Type B pancreatic cell (in vitro differentiated cells): ENCODE measurements at regions not wholly inside any gene's neighbourhood (a gene's known extent, or its start where the extent isn't known, plus 50 kb on each side); places are given as distances from the start of the nearest gene placed in this dataset.

Experiments
- DNase-seq: peaks from one replicate; pipeline ENCODE4 v3.0.0; 2021; ENCODE audit warnings: mixed read lengths; ENCODE audit not compliant: unreplicated experiment; ENCODE audit errors: extremely low spot score
- H3K27ac Mint-ChIP-seq: 2 replicates; pipeline ENCODE4 v1.8.0; 2021; ENCODE audit warnings: mild to moderate bottlenecking, mixed read lengths
- H3K27me3 Mint-ChIP-seq: 2 replicates; pipeline ENCODE4 v1.8.0; 2021; ENCODE audit warnings: mixed read lengths
- H3K36me3 Mint-ChIP-seq: 2 replicates; pipeline ENCODE4 v1.8.0; 2021; ENCODE audit warnings: mixed read lengths
- H3K4me1 Mint-ChIP-seq: one replicate; pipeline ENCODE4 v1.8.0; 2021; ENCODE audit warnings: mixed read lengths; ENCODE audit not compliant: unreplicated experiment
- H3K4me3 Mint-ChIP-seq: 2 replicates; pipeline ENCODE4 v1.8.0; 2021; ENCODE audit warnings: mild to moderate bottlenecking, mixed read lengths
- H3K9me3 Mint-ChIP-seq: 2 replicates; pipeline ENCODE4 v1.8.0; 2021; ENCODE audit warnings: mixed read lengths
- CTCF ChIP-seq: fragments of 200-600 bp; sonication (generic); conservative IDR thresholded peaks from 2 replicates; pipeline ENCODE4 v1.5.0; 2021; ENCODE audit warnings: antibody characterized with exemption, mild to moderate bottlenecking

GRCh38 chr3:63048367-63049326, 173.4 kb upstream of the CADPS start:
- Mint-ChIP-seq H3K27me3 (peaks cover 4% of the 10 kb centered on the region), H3K4me3 (no peak overlapping the region), H3K4me1 (peaks cover 6% of the 10 kb centered on the region), H3K36me3 (no peaks in the 10 kb centered on the region), H3K27ac (no peak overlapping the region), H3K9me3 (peaks cover 5% of the 10 kb centered on the region)
- DNase-seq = no peak
- no peak for TF ChIP-seq CTCF

GRCh38 chr3:63050548-63051177, 175.4 kb upstream of the CADPS start:
- Mint-ChIP-seq H3K36me3 (no peaks in the 10 kb centered on the region), H3K27ac (no peak overlapping the region), H3K4me3 (no peak overlapping the region), H3K9me3 (no peaks in the 10 kb centered on the region), H3K4me1 (peaks cover 6% of the 10 kb centered on the region), H3K27me3 (peaks cover 4% of the 10 kb centered on the region)
- no peak for DNase-seq
- no peak for TF ChIP-seq CTCF

GRCh38 chr3:63051920-63052319, 176.7 kb upstream of the CADPS start:
- no peak overlapping the region for H3K4me3 Mint-ChIP-seq
- DNase-seq = no peak
- peaks cover 7% of the 10 kb centered on the region for H3K27me3 Mint-ChIP-seq
- H3K4me1 Mint-ChIP-seq = peaks cover 6% of the 10 kb centered on the region
- H3K27ac Mint-ChIP-seq = no peak overlapping the region
- no peak for TF ChIP-seq CTCF
- H3K9me3 Mint-ChIP-seq = no peaks in the 10 kb centered on the region
- H3K36me3 Mint-ChIP-seq = no peaks in the 10 kb centered on the region

- peaks cover 3% of the 10 kb centered on the region for H3K4me1 Mint-ChIP-seq
- no peak for DNase-seq
- TF ChIP-seq CTCF = no peak
- H3K4me3 Mint-ChIP-seq = no peak overlapping the region
- H3K27me3 Mint-ChIP-seq = peaks cover 12% of the 10 kb centered on the region
- H3K36me3 Mint-ChIP-seq = no peaks in the 10 kb centered on the region
- no peaks in the 10 kb centered on the region for H3K9me3 Mint-ChIP-seq
- no peak overlapping the region for H3K27ac Mint-ChIP-seq
Measured at GRCh38 chr3:63056932-63057331, 181.7 kb upstream of the CADPS start.

- Mint-ChIP-seq H3K36me3 (no peaks in the 10 kb centered on the region), H3K4me3 (no peak overlapping the region), H3K4me1 (no peaks in the 10 kb centered on the region), H3K9me3 (no peaks in the 10 kb centered on the region), H3K27ac (no peak overlapping the region), H3K27me3 (peaks cover 12% of the 10 kb centered on the region)
- no peak for DNase-seq
- TF ChIP-seq CTCF = no peak
Measured at GRCh38 chr3:63060412-63060811, 185.2 kb upstream of the CADPS start.
